NCI-H345 treated with DMSO at 0.1 percent for 48 hours (cell line): ENCODE measurements at regions not wholly inside any gene's neighbourhood (a gene's known extent, or its start where the extent isn't known, plus 50 kb on each side); places are given as distances from the start of the nearest gene placed in this dataset.
"Not testable (repeated sequence)": the region's sequence is repeated elsewhere in the genome, so short reads cannot be mapped to it uniquely, and the experiment has no call there.

Experiments
- DNase-seq: peaks from one replicate; lab custom pipeline; 2025; ENCODE audit not compliant: unreplicated experiment; lab: John Stamatoyannopoulos, UW

DNA sequence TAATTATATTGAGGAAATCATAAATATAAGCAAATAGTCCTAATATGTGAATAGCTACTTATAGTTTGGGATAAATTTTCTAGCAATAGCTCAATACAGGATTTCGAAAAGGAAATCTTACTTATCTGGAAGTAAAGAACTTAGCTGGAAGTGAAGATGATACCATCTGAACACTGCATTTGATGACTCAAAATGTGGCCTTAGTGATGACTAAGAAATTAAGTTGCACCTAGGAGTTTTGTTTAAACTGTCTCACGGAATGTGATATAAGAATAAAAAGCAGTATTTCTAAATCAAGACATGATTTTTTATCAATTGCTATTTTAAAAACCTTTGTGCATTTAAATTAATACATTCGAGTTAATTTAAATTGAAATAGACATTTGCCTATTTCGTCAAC lies 91.2 kb downstream of the EOMES start:
- no peak for DNase-seq

- DNase-seq, result no peak
Measured at GRCh38 chr3:27629366-27629765, 92.8 kb downstream of the EOMES start.

- no peak for DNase-seq
Measured at GRCh38 chr3:27628026-27628750, 93.9 kb downstream of the EOMES start.

- DNase-seq, result no peak
Measured at GRCh38 chr3:27626596-27627118, 95.5 kb downstream of the EOMES start.

DNA sequence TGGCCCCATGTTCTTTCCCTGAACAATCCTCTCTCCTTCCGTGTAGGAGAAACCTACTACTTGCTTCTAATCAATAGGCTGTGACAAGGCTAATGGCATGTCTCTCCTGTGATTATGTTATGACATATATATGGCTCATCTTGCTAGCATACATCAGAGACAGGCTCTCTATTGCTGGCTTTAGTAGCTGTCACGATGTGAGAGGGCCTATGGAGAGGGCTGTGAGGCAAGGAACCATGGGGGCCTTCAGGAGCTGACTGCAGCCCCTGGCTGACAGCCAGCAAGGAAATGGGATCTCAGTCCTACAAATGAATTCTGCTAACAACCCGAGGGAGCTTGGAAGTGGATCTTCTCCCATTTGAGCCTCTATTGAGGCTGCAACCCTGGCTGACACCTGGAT lies 96.3 kb downstream of the EOMES start:
- DNase-seq, result no peak

- no peak for DNase-seq
Measured at GRCh38 chr3:27623085-27623753, 98.9 kb downstream of the EOMES start.

DNA sequence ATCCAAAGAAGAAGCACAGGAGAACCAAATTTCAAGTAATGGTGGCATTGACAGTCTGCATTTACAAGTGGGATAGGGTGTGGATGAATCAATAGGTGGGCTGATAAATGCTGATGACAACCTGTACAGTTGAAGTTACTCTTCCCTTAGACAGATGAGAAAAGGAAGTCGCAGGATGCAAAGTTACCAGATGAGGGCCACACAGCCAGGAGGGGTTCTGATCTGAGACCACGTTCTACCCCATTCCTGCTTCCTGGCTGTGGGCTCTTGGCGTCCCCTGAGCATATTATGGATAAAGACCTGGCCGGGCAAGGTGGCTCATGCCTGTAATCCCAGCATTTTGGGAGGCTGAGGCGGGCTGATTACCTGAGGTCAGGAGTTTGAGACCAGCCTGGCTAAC lies 104.6 kb downstream of the EOMES start:
- no peak for DNase-seq

GRCh38 chr3:27616031-27616430 lies 106.1 kb downstream of the EOMES start:
- DNase-seq, result no peak

- DNase-seq, result no peak
Measured at GRCh38 chr3:27615555-27615954, 106.6 kb downstream of the EOMES start.

GRCh38 chr3:27614592-27614991 lies 107.5 kb downstream of the EOMES start:
- no peak for DNase-seq

GRCh38 chr3:27613846-27614500 lies 108.2 kb downstream of the EOMES start:
- DNase-seq, result no peak

- no peak for DNase-seq
Measured at GRCh38 chr3:27610800-27611525, 111.2 kb downstream of the EOMES start.

GRCh38 chr3:27607370-27607769 lies 114.8 kb downstream of the EOMES start:
- DNase-seq, result no peak

DNA sequence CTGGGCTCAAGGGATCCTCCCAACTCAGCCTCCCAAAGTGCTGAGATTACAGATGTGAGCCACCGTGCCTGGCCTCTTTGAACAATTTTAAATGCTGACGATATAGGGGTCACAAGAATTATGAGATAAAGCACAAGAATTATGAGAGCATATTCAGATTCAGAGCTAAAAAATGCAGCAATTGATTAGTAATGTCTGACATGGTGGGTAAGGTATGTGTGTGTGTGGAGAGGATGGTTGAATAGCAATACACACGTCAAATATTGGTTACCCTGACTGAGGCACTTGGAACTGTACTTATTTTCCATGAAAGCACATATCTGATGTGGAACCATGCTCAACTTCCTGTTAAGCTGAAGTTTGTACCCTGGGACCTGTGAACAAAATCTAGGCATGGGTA lies 115.6 kb downstream of the EOMES start:
- DNase-seq, result no peak

- DNase-seq, result not testable (repeated sequence)
Measured at GRCh38 chr3:27601311-27601710, 117.1 kb upstream of the SLC4A7 start.

DNA sequence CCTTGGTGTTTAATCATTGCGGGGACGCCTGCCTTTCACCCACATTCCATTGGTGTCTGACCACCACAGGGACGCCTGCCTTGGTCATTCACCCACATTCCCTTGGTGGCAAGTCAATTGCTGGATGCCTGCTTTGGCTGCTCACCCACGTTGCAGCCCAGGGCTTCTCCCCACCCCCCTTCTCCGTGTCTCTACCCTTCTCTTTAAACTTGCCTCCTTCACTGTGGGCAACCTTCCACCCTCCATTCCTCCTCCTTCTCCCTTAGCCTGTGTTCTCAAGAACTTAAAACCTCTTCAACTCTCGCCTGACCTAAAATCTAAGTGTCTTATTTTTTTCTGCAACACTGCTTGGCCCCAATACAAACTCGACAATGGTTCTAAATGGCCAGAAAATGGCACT lies 115.6 kb upstream of the SLC4A7 start:
- DNase-seq, result not testable (repeated sequence)

DNA sequence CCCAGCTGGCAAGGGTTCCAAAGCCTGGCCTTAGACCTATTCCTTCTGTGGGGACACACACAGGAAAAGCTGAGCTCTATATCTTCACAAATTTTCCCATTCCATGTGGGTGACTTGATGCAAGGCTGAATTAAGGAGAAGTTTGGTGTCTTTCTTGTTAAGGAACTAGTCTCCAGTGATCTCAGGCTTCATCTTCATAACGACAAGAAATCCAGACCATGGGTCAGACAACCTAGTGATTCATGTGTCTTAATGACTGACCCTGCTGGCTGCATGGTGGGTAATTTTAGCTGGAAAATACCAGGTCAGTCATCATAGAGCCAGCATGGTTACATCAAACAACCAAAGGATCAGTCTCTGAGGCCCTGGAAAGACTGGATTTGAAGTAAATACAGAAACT lies 112.7 kb upstream of the SLC4A7 start:
- no peak for DNase-seq

GRCh38 chr3:27596334-27596841 lies 112.2 kb upstream of the SLC4A7 start:
- DNase-seq, result no peak

- DNase-seq, result no peak
Measured at GRCh38 chr3:27594096-27594690, 110.0 kb upstream of the SLC4A7 start.

DNA sequence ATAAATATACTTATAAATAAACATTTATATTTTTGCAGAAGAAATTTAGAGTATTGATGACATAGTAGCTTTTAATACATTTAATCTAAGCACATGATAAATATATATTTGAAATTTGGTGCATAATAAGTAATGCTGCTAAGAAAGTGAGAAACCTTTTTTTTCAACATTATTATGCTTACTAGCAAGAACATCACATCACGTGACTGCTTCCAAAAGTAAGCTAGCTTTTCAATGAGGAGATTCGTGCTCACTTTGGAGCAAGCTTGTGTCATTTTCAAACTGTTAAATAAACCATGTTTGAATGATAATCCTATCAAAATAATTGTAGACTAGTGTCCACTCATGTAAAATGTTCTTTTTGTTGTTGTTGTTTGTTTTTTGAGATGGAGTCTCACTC lies 109.0 kb upstream of the SLC4A7 start:
- DNase-seq, result no peak
